ENCODE measurements at regions not wholly inside any gene's neighbourhood (a gene's known extent, or its start where the extent isn't known, plus 50 kb on each side); places are given as distances from the start of the nearest gene placed in this dataset.

GRCh38 chr2:164436131-164436530, 185.2 kb downstream of the GRB14 start:
- no peak for TF ChIP-seq CTCF (IDR thresholded peaks at IDR 0.05)
- no peak for TF ChIP-seq POLR2A (IDR thresholded peaks at IDR 0.05)
